ENCODE measurements at regions not wholly inside any gene's neighbourhood (a gene's known extent, or its start where the extent isn't known, plus 50 kb on each side); places are given as distances from the start of the nearest gene placed in this dataset.

- DNase-seq (ENCODE audit: low read depth): peak; percentile 79
Measured at GRCh38 chr17:56737421-56738161, 96.1 kb downstream of the C17orf67 start.

- peak; percentile 70 for DNase-seq (ENCODE audit: low read depth)
Measured at GRCh38 chr17:56739376-56739775, 94.3 kb downstream of the C17orf67 start.

DNA sequence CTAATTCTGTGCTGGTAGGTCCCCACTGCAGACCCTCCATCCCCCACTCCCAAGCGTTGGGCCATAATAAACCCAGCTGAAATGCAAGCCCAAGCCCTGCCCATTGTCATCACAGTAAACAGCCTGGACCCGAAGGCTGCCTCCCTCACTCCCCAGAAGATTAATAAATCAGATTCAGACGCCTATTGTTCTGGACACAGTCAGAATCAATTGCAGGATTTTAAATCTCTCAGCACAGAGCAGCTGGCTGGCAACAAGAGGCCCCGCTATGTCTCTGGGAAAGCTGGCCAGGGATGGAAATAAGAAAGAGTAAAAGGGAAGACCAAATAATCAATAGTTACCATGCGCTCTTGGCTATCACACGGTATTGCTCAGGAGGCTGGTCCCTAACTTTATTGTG lies 93.9 kb downstream of the C17orf67 start:
- DNase-seq (ENCODE audit: low read depth): no peak

- peak; percentile 30 for DNase-seq (ENCODE audit: low read depth)
Measured at GRCh38 chr17:56740481-56740880, 93.2 kb downstream of the C17orf67 start.

Measured in EH (cell line).